Stimulated activated memory B cell treated with anti-CD40 and anti-IgM and Interleukin-4, amounts not matched to agents 10 μg/mL and 1 μg/mL and 100 μg/mL, for 72 hours (primary cell): ENCODE measurements at regions not wholly inside any gene's neighbourhood (a gene's known extent, or its start where the extent isn't known, plus 50 kb on each side); places are given as distances from the start of the nearest gene placed in this dataset.

Experiments used
- ATAC-seq: fragments of 150-1000 bp; cut with Tn5 transposase; 2 replicates; pipeline ENCODE4 v1.10.0; 2021
- H3K27ac Mint-ChIP-seq: one replicate; pipeline ENCODE4 v1.8.0; 2022; ENCODE audit warnings: mild to moderate bottlenecking, mixed read lengths
- H3K27me3 Mint-ChIP-seq: one replicate; pipeline ENCODE4 v1.8.0; 2022; ENCODE audit warnings: mixed read lengths
- H3K36me3 Mint-ChIP-seq: one replicate; pipeline ENCODE4 v1.8.0; 2022; ENCODE audit warnings: mixed read lengths
- H3K4me1 Mint-ChIP-seq: one replicate; pipeline ENCODE4 v1.8.0; 2022; ENCODE audit warnings: mixed read lengths
- H3K4me3 Mint-ChIP-seq: one replicate; pipeline ENCODE4 v1.8.0; 2022; ENCODE audit warnings: mild to moderate bottlenecking, moderate library complexity, mixed read lengths
- H3K9me3 Mint-ChIP-seq: one replicate; pipeline ENCODE4 v1.8.0; 2022; ENCODE audit warnings: mixed read lengths

- H3K4me1 Mint-ChIP-seq, result no peaks in the 10 kb centered on the region
- no peak overlapping the region for H3K27ac Mint-ChIP-seq
- no peak overlapping the region for H3K4me3 Mint-ChIP-seq
- peaks cover 3% of the 10 kb centered on the region for H3K9me3 Mint-ChIP-seq
- no peaks in the 10 kb centered on the region for H3K36me3 Mint-ChIP-seq
- no peak for ATAC-seq
- H3K27me3 Mint-ChIP-seq, result peaks cover 34% of the 10 kb centered on the region
These were observed 96.0 kb downstream of the RHOB start for GRCh38 chr2:20542746-20543468.

DNA sequence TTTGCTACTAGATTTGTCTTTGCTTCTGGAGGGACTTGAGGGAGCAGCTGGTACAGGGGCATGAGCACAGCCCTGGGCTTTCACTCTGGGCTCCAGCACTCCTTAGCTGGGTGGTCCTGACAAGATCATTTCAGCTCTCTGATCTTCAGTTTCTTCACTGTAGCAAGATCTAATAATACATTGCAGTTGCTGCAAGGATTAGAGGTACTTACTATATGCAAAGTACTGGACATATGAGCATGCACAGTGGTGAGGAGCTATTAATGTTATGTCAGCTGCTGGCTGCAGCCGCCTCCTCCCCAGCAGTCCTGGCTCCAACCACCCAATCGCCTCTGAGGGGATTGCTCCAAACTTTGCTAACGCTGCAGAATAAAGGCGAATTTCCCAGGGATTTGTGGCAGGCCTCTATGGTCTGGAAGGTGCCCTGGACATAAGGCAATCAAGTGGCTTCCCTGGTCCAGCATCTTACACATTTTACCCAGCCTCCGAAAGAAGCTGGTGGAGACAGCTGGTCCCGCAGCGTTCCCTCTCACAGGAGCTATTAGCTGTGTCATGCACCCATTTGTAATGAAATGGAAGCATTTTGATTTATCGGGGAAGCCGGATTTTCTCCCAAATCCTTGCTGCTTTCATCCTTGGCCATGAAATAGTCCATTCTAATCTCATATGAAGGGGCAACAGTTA, 96.7 kb downstream of the RHOB start:
- H3K27me3 Mint-ChIP-seq, result peaks cover 34% of the 10 kb centered on the region
- no peak overlapping the region for H3K27ac Mint-ChIP-seq
- no peaks in the 10 kb centered on the region for H3K4me1 Mint-ChIP-seq
- no peak for ATAC-seq
- peaks cover 3% of the 10 kb centered on the region for H3K9me3 Mint-ChIP-seq
- no peaks in the 10 kb centered on the region for H3K36me3 Mint-ChIP-seq
- H3K4me3 Mint-ChIP-seq, result no peak overlapping the region

DNA sequence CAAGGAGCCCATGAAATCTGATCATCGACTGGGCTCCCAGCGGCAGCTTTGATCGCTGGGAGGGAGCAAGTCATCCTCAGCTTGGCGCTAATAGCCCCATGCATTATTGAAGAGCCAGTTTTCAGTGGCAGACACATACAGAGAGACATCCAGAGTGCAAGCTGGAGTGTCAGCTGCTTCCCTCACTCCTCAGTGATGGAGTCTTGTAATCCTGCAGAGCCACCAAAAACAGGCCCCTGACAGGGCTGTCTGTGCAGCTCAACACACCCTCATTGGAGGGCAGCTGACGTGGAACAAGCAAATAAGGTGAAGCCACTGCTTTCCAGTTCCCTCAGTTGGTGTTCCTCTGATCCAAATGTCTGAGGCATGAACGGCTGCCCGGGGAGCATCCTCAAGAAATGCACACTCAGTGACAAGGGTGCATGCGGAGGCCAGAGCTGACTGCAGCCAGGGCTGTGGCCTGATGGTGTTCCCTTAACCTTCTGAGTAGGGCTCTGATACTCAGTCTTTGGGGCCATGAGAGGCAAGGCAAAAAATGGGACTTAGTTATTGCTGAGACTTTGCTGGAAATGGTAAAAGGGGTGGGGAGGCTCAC, 97.4 kb downstream of the RHOB start:
- no peak overlapping the region for H3K4me3 Mint-ChIP-seq
- H3K4me1 Mint-ChIP-seq, result no peaks in the 10 kb centered on the region
- peaks cover 3% of the 10 kb centered on the region for H3K9me3 Mint-ChIP-seq
- no peaks in the 10 kb centered on the region for H3K36me3 Mint-ChIP-seq
- peaks cover 30% of the 10 kb centered on the region for H3K27me3 Mint-ChIP-seq
- no peak overlapping the region for H3K27ac Mint-ChIP-seq
- no peak for ATAC-seq

- Mint-ChIP-seq H3K4me3 (no peak overlapping the region), H3K4me1 (no peaks in the 10 kb centered on the region), H3K9me3 (peaks cover 3% of the 10 kb centered on the region), H3K27ac (no peak overlapping the region), H3K36me3 (no peaks in the 10 kb centered on the region), H3K27me3 (no peaks in the 10 kb centered on the region)
- ATAC-seq, result no peak
These were observed 101.8 kb downstream of the HS1BP3 start for GRCh38 chr2:20549144-20549543.

DNA sequence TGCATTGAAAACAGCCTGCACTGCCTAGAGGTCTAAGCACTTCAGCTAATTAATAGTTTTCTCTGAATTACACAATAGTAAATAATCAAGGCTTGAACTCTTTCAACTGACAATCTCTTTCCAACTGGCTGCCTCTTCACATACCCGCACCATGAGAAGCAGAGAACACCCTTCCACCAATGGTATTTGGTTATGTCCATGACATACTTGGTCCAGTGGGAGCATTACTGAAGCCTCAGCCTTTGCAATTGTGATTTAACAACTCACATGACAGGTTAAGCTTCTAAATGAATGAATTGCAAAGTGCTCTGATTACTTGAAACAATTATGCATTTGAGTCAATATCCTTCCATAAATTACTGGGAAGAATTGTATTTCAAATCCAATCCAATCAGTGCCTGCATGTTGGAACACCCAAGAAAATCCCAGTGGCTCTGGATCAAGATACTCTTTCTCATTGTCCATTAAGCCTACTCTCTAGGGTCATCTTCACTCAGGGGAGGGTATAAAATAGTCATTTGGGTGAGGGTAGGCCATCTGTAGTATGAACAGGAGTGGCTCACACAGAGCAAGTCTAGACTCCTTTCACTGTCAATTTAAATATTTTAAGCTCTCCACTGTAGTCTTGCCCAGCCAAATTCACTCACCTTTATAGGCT, 101.1 kb downstream of the HS1BP3 start:
- H3K27me3 Mint-ChIP-seq, result no peaks in the 10 kb centered on the region
- H3K27ac Mint-ChIP-seq, result no peak overlapping the region
- no peaks in the 10 kb centered on the region for H3K36me3 Mint-ChIP-seq
- H3K4me3 Mint-ChIP-seq, result no peak overlapping the region
- no peaks in the 10 kb centered on the region for H3K4me1 Mint-ChIP-seq
- ATAC-seq, result no peak
- peaks cover 3% of the 10 kb centered on the region for H3K9me3 Mint-ChIP-seq

- Mint-ChIP-seq H3K27ac (no peak overlapping the region), H3K27me3 (no peaks in the 10 kb centered on the region), H3K4me3 (no peak overlapping the region), H3K36me3 (no peaks in the 10 kb centered on the region), H3K4me1 (peaks cover 9% of the 10 kb centered on the region), H3K9me3 (peaks cover 1% of the 10 kb centered on the region)
- ATAC-seq, result no peak
These were observed 99.5 kb downstream of the HS1BP3 start for GRCh38 chr2:20551260-20551944.

- Mint-ChIP-seq H3K4me3 (no peak overlapping the region), H3K9me3 (no peaks in the 10 kb centered on the region), H3K27me3 (peaks cover under 1% of the 10 kb centered on the region), H3K36me3 (no peaks in the 10 kb centered on the region), H3K27ac (no peak overlapping the region), H3K4me1 (peaks cover 10% of the 10 kb centered on the region)
- ATAC-seq, result no peak
These were observed 99.0 kb downstream of the HS1BP3 start for GRCh38 chr2:20551945-20552328.

DNA sequence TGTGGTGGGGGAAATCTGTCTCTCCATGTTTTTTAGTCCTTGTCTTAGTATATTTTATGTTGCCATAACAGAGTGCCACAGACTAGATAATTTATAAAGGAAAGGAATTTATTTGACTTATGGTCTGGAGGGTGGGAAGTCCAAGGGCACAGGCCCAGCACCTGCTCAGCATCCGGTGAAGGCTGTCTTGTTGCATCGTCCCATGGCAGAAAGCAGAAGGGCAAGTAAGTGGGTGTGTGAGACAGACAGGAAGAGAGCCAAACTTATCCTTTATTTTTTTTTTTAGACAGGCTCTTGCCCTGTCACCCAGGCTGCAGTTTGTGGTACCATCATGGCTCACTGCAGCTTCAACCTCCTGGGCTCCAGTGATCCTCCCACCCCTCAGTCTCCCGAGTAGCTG, 98.1 kb downstream of the HS1BP3 start:
- H3K27ac Mint-ChIP-seq, result no peak overlapping the region
- no peak for ATAC-seq
- H3K9me3 Mint-ChIP-seq, result no peaks in the 10 kb centered on the region
- peaks cover 10% of the 10 kb centered on the region for H3K4me1 Mint-ChIP-seq
- H3K27me3 Mint-ChIP-seq, result peaks cover 10% of the 10 kb centered on the region
- no peak overlapping the region for H3K4me3 Mint-ChIP-seq
- H3K36me3 Mint-ChIP-seq, result no peaks in the 10 kb centered on the region

- H3K4me1 Mint-ChIP-seq, result peaks cover 10% of the 10 kb centered on the region
These were observed 97.3 kb downstream of the HS1BP3 start for GRCh38 chr2:20553580-20553979.

DNA sequence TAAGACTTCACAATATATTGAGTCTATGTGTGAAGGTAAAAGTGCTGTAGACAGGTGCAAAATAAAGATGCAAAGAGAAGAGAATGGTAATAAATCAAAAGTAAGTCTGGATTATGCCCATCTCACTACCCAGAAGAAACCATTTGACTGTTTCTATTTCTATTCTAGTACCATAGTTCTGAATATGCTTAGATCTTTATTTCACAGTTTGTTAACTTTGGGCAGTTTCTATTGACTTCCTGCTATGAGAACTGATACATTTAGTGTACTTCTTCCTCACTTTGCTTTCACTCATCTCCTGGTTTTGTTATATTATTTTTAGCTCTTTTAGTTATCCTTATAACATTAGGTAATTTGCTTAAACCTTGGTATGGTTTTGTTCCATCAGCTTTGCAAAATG, 94.9 kb downstream of the HS1BP3 start:
- Mint-ChIP-seq H3K27ac (no peak overlapping the region), H3K36me3 (no peaks in the 10 kb centered on the region), H3K4me1 (peaks cover 10% of the 10 kb centered on the region), H3K9me3 (peaks cover 4% of the 10 kb centered on the region), H3K27me3 (peaks cover 38% of the 10 kb centered on the region), H3K4me3 (no peak overlapping the region)
- no peak for ATAC-seq

More at GRCh38 chr2:20553580-20553979, 97.3 kb downstream of the HS1BP3 start:
- Mint-ChIP-seq H3K4me3 (no peak overlapping the region), H3K36me3 (no peaks in the 10 kb centered on the region), H3K9me3 (no peaks in the 10 kb centered on the region), H3K27ac (no peak overlapping the region), H3K27me3 (peaks cover 17% of the 10 kb centered on the region)
- ATAC-seq, result no peak

GRCh38 chr2:20556756-20557155, 94.1 kb downstream of the HS1BP3 start:
- no peak for ATAC-seq
- Mint-ChIP-seq H3K27ac (no peak overlapping the region), H3K27me3 (peaks cover 46% of the 10 kb centered on the region), H3K9me3 (peaks cover 4% of the 10 kb centered on the region), H3K4me1 (peaks cover 10% of the 10 kb centered on the region), H3K4me3 (no peak overlapping the region), H3K36me3 (no peaks in the 10 kb centered on the region)

DNA sequence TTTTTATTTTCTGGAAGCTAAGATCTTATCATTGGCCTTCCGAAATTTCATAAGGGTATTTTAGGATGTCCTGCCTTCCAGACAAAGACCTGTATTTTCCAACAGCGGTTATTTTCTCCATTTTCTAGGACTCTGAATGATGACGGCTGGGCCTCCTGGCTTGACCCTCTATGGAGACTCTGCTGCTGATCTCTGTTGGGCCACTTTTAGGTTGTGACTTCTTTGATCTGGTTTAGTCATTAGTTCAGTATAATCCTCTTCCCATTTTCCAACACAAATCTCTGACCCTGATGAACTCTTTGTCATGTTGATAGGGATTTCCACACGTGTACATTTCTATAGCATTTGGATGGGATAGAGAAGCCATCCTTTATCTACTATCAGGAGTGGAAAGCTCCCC, 93.7 kb downstream of the HS1BP3 start:
- Mint-ChIP-seq H3K27ac (no peak overlapping the region), H3K9me3 (peaks cover 4% of the 10 kb centered on the region), H3K27me3 (peaks cover 47% of the 10 kb centered on the region), H3K36me3 (no peaks in the 10 kb centered on the region), H3K4me1 (peaks cover 10% of the 10 kb centered on the region), H3K4me3 (no peak overlapping the region)
- ATAC-seq, result no peak

GRCh38 chr2:20557635-20558034, 93.3 kb downstream of the HS1BP3 start:
- no peak overlapping the region for H3K4me3 Mint-ChIP-seq
- no peak overlapping the region for H3K27ac Mint-ChIP-seq
- no peaks in the 10 kb centered on the region for H3K36me3 Mint-ChIP-seq
- ATAC-seq, result no peak
- peaks cover 4% of the 10 kb centered on the region for H3K9me3 Mint-ChIP-seq
- H3K4me1 Mint-ChIP-seq, result peaks cover 10% of the 10 kb centered on the region
- H3K27me3 Mint-ChIP-seq, result peaks cover 47% of the 10 kb centered on the region

DNA sequence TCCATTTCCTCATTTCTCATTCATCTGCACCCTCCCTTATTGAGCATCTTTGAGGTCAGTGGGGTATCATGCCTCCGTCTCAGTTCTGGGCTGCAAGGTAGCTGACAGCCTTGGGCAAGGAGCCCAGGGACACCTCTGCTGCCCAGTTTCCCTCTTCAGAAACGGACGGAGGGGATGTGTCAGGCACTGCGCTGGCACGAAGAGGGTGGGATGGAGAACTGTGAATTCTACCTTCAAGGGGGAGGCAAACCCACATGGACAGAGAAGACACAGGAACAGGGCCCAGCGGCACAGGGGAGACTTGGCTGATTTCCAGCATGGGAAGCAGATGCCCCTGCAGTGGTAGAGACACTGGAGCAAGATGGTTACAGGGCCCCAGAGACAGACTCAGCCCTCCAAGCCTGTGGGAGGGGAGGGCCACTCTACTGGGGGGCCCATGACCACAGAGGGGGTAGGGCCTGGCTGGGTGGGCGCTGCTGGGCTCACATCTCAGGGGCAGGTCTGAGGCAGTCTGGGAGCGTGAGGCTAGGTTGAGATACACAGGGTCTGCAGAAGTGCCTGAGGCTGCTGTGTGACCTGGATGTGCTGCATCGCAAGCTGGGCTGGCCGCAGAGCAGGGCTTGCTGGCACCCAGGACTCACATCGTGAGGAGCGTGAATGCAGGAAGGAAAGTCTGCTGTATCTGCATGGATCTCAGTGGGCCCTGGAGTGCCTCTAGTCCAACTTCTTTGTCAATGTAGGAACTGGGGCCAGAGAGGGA, 92.3 kb downstream of the HS1BP3 start:
- ATAC-seq, result no peak
- Mint-ChIP-seq H3K27ac (no peak overlapping the region), H3K4me1 (peaks cover 10% of the 10 kb centered on the region), H3K9me3 (peaks cover 4% of the 10 kb centered on the region), H3K27me3 (peaks cover 47% of the 10 kb centered on the region), H3K4me3 (no peak overlapping the region), H3K36me3 (no peaks in the 10 kb centered on the region)
